ENCODE measurements at regions not wholly inside any gene's neighbourhood (a gene's known extent, or its start where the extent isn't known, plus 50 kb on each side); places are given as distances from the start of the nearest gene placed in this dataset.
A peak's percentile ranks its signal among the peaks of the same experiment; 100 is the strongest.

DNA sequence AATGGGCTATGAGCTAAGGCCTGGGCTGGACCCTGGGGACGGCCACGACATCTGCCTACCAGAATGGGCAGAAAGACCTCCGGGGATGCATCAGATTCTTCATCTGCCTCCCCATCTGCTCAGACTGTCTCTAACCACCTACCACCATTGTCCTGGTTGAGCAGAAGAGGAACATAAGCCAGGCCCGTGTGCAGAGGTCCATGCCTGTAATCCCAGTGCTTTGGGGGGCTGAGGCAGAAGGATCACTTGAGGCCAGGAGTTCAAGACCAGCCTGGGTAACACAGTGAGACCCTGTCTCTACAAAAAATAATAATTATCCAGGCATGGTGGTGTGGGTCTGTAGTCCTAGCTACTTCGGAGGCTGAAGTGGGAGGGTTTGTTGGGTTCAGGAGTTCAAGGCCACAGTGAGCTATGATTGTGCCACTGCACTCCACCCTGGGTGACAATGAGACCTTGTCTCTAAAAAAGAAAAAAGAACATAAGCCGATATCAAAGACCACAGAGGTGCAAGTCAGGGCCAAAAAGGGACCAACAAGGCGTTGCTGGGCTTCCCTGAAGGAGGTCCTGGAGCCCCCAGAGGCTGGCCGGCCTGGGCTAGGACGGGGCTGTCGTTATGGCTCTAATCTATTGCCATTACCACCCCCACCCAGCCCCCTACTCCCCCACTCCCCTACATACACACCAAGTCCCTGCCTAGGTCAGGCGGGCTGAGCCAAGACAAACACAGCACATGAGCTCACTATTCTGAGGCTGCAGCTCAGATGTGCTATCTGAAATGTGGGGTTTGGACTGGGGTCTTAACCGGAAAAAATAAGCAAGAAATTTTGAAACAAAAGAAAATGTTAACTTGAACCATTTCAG is 239.2 kb upstream of the RAB4A start:
- no peak for DNase-seq (ENCODE audit: low spot score)

DNA sequence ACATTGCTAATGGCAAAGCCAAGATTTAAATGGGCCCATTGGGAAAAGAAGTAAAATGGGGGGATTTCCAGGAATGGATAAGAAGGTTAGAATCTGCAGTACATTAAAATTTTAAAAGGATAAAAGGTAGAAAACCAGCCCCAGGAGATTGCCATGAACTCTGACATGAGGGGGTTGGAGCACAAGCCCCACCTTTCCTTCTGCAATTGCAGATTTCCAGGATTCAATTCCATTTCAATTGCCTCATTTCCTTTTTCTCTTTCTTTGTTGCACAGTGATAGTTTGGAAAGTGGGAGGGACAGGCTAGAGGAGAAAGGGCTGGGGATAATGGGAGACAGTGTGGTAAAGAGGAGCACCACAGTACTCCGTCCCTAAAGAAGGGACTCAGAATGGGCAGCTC is 238.5 kb upstream of the RAB4A start:
- no peak for DNase-seq (ENCODE audit: low spot score)

DNA sequence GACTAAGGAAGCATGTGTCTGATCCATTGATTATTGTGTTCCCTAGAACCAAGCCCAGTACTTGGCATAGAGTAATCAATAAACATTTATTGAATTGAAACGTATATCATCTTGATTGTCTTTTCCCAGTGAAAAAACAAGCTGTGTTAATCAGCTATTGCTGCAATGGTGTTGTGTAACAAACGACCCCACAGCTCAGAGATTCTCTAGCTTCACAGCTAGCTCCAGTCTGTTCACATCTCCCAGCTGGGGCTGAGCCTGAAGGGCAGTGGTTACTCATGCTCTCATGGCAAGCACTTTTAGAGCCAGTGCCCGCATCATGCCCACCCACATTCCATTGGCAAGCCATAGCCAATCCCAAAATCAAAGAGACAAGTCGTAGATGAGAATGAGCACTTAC is 237.4 kb upstream of the RAB4A start:
- no peak for DNase-seq (ENCODE audit: low spot score)

DNA sequence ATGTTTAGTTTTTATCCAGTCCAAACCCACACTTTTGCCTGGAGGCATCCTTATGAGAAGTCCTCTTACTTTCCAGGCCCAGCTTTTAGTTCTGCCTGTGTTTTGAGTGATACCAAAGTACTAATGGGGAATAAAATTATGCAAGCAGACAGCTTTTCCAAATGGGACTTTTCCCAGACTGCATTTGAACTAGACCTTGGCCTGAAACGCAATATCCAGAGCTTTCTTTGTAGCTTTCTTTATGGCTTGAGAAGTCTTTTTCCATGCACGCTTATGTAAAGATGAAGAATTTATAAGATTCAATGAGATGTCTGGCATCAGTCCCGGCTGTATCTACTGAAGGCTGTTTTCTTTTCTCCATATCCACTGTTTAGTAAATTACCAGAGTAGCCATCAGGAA is 236.6 kb upstream of the RAB4A start:
- no peak for DNase-seq (ENCODE audit: low spot score)

DNA sequence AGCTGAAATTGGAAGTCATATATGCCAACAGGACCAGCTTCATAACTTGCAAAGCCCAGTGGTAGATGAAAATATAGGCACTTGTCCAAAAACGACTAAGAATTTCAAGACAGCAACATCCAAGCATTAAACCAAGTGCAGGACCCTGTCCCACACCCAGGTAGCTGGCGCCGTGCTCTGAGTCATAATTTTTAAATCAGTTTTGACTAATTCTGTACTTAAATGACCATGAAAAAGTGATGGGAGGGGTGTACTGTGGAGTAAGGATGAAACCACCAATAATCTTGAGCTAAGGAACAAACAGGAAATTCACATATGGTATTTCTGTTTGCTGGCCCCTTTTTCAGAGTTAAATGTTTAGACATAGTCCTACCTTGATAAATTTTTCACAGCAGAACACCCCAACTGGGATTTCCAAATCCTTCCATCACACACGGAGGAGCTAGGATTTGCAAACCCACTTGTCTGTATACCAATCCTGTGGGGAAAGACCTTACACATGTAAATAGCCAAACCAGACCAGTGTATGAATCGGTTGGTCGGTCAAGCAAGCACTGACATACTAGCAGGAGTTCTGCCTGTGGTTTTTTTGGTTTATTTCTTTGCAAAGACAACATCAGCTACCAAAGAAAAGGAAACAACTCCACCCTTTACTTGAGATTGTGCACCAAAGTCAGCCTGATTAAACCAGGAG is 235.7 kb upstream of the RAB4A start:
- DNase-seq (ENCODE audit: low spot score): no peak

DNA sequence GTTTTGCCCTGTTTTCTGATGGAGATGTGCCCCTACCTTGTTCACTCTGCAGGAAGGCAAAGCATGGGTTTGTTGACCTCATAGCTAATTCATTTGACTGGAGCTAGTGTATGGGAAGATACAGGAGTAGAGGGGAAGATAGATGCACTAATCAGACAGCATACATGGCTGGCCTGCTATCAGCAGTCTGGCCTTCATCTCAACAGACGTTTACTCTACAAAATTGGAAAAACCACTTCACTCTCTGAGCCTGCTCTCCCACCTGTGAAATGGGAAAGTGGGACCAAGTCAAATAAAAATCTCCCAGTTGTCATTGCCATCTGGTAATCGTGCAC is 235.2 kb upstream of the RAB4A start:
- DNase-seq (ENCODE audit: low spot score): no peak

DNA sequence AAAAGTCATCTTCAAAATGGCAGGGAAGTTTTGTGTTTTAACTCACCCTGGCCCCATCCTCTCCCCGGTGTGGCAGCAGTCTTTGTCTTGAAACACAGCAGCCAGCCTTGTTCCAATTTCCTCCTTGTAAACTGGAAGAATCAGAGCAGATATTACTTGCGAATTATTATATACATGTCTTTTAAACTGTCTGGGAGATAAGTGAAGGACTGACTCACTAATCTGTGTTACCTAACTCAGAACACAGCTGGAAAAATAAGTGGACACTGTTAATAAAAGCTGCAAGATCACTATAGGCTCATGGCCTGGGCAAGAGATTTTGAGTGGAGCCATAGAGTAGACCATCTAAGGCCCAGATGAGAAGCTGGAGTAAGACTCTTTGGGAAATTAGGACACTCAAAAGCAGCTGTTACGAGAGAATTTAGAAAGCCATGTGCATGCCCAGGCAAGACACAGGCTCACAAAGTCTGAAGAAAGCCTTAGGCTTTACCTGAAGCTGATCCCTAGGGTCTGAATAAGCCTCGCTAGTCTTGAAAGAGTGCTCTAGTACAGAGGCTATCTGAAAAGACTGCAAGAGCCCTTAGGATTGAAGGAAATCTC is 233.0 kb upstream of the RAB4A start:
- no peak for DNase-seq (ENCODE audit: low spot score)

DNA sequence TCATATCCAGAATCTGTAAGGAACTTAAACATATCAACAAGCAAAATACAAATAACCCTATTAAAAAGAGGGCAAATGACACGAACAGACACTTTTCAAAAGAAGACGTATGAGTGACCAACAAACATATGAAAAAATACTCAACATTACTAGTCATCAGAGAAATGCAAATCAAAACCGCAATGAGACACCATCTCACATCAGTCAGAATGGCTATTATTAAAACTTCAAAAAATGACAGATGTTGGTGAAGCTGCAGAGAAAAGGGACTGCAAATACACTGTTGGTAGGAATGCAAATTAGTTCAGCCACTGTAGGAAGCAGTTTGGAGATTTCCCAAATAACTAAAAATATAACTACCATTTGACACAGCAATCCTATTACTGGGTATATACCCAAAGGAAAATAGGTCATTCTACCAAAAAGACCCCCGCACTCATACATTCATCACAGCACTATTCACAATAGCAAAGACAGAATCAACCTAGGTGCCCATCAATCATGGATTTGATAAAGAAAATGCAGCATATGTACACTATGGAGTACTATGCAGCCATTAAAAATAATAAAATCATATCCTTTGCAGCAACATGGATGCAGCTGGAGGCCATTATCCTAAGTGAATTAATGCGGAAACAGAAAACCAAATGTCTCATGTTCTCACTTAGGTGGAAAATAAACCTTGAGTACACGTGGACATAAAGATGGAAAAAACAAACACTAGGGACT is 230.1 kb upstream of the RAB4A start:
- DNase-seq (ENCODE audit: low spot score): no peak

DNA sequence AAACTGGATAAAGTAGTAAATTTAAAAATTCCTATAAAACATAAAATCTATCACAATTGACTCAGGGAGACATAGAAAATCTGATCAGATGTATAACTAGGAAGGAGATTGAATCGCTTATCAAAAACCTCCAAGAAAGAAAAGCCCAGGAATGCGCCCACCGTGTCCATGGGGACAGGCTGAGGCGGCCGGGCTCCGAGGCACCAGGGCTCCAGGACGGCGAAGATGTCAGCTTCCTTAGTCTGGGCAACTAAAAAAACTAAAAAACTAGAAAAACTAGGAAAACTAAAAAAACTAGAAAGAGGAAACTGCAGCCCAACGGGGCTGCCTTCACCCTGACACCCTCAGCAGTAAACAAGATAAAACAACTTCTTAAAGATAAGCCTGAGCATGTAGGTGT is 229.0 kb upstream of the RAB4A start:
- no peak for DNase-seq (ENCODE audit: low spot score)

DNA sequence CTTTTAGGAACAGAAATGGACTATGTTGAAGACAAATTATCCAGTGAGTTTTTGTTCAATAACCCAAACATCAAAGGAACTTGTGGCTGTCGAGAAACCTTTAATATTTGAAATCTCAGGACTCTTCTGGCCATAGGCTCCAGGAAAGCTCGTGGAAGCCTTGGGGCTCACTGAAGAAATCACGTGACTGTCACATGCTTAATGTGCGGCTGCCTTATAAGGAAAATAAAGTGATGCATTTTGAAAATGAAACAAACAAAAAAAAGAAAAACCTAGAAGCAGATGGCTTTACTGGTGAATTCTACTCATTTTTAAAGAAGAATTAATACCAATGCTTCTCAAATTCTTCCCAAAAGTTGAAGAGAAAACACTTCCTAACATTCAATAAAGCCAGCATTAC is 228.4 kb upstream of the RAB4A start:
- no peak for DNase-seq (ENCODE audit: low spot score)

DNA sequence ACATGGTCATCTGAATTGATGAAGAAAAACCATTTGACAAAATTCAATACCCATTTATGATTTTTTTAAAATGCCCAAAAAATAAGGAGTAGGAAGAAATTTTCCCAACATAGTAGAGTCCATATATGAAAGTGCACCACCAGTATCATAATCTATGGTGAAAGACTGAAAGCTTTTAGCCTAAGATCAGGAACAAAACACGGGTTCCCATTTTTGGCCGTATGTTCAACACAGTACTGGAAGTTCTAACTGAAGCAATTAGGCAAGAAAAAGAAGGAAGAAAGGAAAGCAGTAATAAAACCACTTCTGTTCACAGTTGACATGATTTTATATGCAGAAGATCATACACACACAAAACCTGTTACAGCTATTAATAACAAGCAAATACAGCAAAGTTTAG is 227.8 kb upstream of the RAB4A start:
- no peak for DNase-seq (ENCODE audit: low spot score)

DNA sequence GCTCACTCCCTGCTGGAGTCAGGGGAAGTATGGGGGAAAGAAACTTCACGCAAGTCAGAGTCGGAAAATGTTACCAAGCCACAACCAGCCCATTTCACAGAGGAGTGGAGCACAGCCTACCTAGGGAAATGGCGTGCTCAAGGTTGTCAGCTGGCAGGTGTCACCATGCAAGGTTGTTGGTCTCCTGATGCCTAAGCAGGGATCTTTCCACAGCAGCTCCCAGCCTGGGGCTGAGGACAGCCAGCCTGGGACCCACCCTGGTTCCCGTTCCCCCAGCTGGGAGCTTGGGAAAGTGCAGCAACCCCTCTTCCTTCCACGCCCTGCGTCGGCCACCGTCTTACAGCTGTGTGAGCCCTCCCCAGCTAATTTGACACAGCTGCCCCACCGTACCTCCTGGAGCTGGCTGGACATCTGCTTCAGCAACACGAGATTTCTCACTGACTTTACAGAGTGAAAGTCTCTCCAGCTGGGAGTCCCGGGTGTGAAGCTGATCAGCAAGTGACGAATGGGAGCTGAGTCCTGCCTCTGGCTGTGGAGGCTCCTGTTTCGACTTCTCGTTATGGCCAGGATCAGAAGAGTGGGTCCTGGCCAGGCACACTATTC is 224.6 kb upstream of the RAB4A start:
- DNase-seq (ENCODE audit: low spot score): no peak

DNA sequence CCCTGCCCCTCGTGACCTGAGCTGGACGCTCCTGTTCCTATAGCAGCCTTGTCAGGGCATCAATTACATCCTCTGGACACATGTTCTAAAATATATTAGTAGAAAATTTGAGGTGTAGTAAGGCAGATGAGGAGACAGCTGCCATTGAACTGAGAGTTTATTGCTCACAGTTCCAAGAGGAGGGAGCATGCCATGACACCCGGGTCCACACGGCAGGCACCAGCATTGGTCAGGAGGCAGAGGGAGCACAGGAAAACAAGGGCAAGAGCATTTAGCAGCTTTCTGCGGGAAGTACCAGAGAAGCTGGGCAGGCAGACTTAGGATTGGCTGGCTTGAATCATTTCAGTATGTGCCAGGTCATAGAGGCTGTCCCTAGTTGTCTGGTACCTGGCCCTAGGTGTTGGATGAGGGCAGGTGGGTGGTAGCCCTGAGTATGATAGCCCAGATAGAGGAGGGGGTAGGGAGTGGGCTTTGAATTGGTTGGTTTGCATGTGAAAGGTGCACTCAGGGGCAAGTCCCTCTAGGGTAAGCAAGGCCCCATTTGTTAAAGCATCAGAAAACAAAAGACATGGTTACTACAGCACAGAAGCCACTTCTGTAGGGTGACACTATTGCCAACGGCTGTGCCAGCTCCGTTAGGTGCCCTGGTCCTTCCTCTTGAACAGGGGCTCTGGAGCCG is 223.6 kb upstream of the RAB4A start:
- DNase-seq (ENCODE audit: low spot score): no peak

DNA sequence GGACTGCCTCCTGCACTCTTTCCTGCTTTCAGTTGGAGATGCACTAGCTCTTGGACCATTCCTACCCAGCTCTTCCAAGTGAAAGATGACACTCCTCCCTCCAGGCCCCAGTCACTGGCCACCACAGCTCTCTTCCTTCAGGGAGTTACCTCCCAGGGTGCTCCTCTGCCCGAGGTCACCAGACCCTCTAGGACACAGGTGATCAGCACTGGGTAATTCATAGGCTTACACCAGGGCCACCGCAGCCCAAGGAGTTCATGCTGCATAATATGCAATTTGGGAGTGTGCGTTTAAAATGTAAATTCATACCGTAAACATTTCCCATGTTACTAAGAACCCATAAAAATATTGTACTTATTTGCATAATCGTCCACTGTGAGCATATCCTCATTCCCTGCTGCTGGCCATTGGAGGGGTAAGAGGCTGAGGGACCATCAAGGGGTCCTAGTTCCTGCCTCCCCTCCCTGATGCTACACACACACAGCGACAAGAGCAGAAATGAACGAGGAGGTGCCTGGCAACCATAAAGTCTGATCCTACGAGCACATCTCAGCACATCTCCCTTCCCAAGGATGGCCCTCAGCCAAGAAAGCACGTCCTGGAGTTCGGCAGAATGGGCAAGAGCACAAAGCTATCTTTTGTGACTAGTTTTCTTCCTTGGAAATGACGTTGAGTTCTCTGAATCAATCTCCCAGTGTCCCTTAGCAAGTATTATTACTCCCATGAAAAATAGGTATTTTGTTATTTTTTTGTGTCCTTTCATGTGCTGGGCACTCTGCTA is 222.9 kb upstream of the RAB4A start:
- no peak for DNase-seq (ENCODE audit: low spot score)

DNA sequence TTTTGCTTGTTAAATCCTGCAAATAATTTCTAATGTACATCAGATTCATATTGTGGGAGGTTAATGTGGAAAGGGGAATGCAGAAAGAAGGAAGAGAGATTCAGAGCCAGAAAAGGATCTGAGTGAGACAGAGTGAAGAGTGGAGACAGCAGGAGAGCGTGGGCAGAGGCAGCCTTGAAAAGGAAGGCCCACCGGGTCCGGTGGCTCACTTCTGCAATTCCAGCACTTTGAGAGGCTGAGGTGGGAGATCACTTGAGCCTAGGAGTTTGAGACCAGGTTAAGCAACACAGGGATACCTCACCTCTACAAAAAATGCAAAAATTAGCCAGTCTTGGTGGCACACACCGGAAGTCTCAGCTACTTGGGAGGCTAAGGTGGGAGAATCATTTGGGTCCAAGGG is 222.0 kb upstream of the RAB4A start:
- no peak for DNase-seq (ENCODE audit: low spot score)

DNA sequence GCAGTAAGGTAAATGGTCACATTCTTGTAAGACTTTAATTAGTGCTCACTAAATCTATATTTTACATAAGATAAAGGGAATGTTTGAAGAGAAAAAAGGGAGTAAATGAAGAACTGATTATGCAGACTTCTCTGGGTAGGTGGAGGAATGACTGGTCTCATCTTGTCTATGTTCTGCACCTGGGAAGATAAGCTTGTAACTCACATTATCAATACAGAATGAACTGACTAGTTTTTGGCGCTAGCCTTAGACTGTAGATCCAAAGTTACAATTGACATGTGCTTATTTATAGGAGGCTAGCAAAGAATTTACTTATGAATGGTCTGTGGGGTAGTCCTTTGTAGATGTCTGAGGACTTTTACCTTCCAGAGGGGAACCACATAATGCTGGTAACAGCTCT is 214.9 kb upstream of the RAB4A start:
- DNase-seq (ENCODE audit: low spot score): no peak

DNA sequence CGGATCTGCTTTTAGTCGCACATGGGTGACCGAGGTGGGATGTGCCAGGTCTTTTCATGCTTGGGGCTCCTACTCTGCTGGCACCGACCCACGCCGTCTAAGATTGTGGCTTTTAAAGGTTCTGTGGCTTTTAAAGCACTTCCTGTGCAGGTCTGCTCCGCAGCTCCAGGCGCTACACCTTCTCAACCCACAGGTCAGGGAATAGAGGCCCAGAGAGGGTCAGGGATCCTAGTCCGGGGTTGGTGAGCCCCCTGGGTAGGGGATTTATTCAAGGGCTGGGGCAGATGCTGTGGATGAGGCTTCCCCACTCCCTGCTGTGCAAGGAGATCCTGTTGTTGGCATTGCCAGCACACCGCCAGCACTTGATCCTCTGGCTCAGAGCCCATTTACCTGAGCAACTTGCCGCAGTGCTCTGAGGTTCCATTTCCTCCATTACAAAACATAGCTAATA is 212.8 kb upstream of the RAB4A start:
- DNase-seq (ENCODE audit: low spot score): no peak

DNA sequence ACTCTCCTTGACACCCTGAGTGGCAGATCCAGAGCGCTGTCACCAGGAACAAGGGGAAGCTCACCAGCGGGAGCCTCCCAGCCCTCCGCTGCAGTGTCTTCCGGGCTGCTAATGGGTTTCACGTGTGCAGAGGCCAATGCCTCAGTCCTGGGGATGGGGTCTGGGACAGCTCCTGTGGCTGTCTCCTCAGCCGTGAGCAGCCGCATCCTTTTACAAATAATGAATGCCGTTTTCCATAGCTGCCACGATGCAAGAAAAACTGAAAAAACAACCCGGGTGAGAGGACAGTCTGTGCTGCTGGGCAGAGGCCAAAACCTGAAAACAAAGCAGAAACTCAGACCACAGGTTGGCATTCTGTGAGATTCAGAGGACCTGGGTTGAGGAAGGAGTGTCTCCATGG is 212.2 kb upstream of the RAB4A start:
- DNase-seq (ENCODE audit: low spot score): no peak

DNA sequence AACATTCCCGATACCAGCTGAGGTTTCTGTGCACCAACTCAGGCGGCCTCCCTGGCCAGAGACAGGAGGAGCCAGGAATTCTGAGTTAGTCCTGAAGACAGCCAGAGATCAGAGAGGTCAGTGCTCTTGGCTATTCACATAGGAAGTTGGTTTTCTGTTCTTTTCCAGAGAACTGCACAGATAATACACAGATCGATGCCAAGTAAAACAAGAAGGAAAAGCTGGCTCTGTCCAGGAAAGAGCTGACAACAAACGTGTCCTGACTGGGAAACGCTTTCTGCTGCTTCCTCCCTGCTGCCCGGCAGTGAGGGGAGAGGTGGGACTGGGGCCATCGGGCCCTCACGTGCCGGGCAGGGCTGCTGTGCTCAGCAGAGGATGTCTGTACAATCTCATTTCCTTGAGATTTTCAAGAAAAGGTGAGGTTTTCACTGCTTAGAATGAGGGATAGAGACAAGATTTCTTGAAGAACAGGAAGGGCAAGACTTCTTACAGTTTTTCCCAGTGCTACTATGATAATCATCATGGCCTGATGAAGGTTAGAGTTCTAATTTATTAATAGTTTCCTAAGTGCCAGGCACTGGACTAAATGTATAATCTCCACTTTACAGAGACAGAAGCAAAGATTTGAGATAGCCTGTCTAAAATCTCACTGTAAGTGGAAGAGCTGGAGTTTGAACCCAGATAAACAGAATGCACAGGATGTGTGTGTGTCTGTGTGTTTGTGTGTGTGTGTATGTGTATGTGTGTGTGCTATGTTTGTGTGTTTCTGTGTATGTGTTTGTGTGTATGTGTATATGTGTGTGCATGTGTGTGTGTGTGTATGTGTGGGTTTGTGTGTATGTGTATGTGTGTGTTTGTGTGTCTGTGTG is 211.0 kb upstream of the RAB4A start:
- DNase-seq (ENCODE audit: low spot score): peak; percentile 46

DNA sequence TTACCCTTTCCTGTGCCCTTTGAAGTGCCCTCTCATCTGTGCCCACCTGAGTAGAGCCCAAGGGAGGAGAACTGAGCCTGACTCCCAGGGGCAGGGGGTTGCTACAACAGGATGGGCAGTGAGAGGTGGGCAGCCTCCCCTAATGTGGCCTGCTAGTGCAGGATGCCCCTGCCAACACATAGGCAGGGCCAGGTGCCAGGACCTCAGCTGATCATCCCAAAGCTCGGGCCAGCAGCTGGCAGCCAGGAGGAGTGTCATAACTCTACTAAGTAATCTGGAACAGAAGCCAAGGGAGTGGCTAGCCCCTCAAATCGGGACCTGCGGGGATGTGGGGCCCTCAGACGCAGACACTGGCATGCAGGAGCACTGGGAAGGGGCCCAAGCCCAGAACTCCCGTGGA is 208.8 kb upstream of the RAB4A start:
- DNase-seq (ENCODE audit: low spot score): no peak

All from mucosa of gallbladder (tissue), 1 donor.